GM19324 (cell line): ENCODE measurements at regions not wholly inside any gene's neighbourhood (a gene's known extent, or its start where the extent isn't known, plus 50 kb on each side); places are given as distances from the start of the nearest gene placed in this dataset.

Experiments used
- ATAC-seq: cut with Tn5 transposase; IDR thresholded peaks from one replicate; pipeline ENCODE4 v1.9.1; 2021; ENCODE audit warnings: mild to moderate bottlenecking, moderate library complexity; ENCODE audit not compliant: unreplicated experiment, low FRiP score

DNA sequence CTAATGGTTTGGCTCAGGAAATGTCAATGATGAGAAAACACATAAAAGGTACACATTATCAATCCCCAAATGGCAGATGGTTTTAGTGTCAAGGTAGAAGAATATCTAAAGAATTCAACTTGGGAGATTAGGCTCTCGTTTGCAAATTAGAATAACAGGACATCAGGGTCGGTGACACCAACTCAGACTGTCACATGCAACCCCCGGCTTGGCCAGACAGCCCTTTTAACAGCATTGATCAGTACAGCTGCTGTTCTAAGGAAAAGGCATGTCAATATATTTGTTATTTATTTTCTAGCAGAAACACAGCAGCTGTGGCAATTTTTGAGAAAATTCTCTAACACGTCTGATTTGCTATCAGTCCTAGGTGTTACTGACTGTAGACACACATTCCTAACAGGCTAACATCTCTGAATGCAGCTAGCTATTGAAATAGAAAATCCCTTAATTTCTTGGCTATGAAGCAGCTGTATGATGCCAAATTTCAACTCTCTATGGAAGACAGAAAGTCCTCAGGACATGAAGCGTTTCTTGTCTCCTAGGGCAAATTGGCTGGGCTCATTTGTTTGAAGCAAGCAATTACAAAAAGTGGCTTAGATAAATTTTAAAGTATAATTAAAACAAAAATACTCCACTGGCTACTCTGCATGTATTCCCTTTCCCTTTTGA, 269.0 kb upstream of the CXXC4 start:
- ATAC-seq: no peak

DNA sequence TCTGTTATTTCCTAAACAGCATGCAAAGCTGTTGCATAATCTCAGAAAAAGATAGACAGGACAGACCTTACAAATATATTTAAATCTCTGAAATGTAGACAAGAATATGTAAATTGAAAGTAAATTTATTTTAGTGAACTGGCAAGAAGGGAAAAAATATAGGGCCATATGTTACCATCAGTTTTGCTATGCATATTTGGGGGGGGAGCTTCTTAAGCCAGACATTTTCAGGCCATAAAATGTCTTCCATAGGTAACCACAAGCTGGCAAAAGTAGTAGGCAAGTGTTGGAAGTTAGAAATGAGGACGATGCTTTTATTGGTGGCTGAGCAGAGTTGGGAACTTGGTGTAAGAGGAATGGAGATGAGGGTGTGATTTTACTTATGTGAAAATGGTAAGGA, 272.0 kb upstream of the CXXC4 start:
- no peak for ATAC-seq

GRCh38 chr4:104772849-104773248, 278.2 kb upstream of the CXXC4 start:
- ATAC-seq: no peak

DNA sequence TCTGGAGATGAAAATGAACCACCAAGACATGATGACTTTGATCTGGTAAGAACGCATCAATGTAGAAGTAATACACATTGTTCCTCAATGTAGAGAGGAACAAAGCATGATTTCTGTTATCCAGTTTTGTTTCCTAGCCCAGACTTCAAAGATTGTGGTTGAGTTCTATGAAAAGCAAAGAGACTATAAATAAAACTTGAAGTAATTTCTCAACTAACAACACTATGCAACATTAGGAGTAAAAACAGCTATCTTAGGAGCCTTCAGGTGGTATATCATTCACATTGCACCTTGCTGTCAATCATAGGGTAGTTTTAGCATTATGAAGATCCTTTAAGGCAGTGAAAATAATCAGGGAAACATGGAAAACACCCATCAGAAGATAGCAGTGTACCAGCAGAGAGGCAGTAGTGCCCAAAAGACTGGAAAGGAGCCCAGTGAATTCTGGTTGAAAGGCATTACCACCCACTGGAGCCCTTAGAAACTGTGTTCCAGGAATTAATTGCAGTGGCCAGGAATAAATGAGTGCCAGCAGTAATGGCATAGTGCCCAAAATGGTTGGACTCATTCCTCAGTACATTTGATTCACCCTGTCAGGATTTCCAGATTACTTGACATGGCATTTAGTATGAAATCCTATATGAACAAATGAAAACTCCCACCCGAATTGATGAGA, 300.7 kb upstream of the CXXC4 start:
- ATAC-seq: no peak

GRCh38 chr4:104811727-104812126, 317.0 kb upstream of the CXXC4 start:
- ATAC-seq: no peak

DNA sequence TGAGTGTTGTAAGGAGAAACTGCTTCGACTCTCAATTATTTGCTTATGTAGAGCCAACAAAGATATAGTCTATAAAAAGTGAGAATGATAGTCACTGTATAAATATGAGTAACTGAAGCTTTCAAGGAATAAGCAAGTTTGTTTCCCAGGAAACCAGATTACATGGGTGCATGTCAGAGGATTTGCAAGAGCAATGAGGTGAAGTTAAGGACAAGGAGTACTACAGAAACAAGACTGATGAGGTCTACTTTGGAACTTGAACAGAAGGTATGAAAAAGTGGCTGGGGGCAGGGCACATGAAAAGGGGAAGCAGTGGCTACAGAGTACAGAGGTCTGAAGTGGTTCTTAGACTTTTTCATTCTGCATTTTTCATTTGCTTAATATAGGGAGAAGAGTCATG, 321.0 kb upstream of the CXXC4 start:
- ATAC-seq: peak; percentile 84

DNA sequence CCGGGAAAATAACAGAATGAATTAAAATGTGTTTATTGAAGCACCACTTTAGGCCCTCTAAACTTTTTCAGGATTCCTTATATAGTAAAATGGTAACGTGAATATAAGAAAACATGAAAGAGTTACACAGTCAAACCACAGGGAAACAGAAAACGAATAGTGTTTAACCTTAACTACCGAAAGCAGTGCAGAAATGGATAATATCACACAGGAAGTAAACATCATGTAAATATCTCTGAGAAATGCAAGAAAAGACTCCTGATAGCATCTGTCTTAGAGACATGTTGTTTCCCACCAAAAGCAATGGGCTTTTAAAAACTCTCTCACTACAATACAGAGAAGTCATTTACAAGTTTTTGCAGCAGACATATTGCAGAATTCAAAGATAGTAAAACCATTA, 323.9 kb upstream of the CXXC4 start:
- peak; percentile 74 for ATAC-seq

GRCh38 chr4:104826171-104826570, 320.5 kb upstream of the TET2 start:
- no peak for ATAC-seq

DNA sequence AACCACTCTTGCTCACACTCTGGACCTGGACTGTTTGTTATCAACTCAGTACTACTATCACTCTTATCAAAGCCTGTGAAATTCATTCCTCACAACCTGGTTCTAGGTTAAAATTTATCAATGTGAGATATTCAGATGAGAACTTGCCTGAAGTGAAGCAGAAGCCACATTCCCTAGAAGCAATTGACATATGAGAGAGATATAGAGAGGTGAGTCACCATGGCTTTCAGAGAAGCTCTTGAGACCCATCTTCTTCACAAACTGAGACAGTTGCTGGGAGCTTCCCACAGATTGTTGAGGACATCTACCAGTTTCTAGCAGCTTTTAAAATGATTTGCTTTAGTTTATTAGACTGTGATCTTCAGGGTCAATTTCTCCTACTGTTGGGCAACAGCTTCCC, 316.9 kb upstream of the TET2 start:
- ATAC-seq: no peak

DNA sequence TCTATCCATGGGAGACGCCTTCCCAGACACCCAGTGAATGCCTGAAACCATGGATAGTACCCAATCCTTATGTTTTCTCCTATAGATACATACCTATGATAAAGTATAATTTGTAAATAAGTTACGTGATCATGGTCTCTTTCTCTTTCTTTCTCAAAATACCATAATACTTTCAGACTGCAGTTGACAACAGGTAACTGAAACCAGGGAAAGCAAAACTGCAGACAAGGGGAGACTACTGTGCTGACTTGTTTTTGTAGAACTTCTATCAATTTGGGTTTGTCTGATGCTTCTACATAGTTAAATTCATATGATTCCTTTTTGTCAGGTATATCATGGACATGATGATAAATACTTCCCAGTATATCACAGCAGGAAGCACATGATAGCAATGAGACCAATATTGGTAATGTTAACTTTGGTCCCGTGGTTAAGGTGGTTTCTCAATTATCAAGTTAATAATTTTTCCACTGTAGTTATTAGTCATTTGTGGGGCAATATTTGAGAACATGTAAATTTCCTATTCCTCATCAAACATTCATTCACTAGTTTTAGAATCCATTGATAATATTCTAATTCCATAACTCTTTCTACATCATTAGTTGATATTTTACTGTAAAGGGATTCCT, 298.0 kb upstream of the TET2 start:
- peak; percentile 56 for ATAC-seq

DNA sequence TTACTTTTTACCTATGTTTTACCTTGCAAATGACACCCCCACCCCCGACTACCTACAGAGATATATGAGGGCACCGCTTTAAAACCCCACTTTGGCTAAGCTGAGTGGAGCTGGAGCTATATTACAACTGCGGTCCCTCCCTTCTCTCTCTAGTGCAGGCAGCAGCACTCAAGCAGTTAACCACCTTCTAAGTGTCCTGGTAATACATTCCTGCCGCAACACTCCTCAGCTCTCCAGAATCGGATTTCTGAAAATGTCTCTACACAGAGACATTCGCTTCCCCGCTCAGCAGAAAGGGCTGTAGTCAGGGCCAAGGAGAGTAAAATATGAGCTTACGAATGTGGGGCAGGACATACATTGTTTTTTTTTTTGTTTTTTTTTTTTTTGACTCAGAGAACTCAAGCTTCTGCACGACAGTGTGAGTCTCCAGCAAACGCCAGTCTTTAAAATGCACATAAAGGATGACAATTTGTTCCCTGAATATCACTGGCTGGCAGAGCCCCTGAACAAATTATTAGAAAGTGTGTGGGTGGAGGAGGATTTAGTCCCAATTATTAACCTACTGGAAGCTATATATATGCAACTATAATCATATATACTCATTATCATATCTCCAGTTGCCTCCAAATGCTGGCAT, 287.0 kb upstream of the TET2 start:
- no peak for ATAC-seq

DNA sequence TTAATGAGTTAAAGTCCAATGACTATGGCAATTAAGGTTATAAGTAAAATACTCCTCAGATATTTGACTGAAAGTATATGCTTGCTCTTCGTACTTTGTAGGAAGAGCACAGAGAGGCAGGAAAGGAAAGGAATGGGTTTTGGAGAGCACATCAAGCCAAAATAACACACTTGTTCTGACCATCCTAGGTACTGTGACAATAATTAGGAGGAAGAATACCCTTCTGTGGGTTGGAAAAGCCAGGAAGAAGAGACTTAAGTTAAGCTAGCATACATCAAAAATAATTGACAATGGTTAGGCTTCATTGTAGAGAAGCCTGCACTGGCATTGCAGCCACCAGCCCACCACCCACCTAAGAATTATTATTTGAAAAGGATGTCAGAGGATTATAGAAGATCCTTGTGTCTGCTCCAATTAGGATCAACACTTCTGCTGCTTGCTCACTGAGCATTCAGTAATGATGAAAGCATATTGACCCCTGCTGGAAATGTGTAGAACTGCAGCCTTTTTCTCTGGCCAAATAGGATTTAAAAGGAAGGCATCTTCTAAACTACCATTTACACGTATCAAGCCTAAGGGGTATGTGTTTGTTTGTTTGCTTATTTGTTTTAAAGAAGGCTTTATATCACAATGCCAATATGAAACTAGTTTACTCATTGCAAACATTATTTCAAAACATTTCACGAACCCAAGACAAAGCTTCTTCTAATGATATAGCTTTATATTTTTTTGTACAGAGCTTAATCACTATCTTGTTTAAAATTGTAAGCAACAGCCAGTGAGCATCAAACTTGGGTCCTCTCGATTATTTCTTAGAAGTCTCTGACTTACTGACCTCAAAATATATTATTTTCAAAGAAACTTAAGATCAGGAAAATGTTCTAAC, 286.2 kb upstream of the TET2 start:
- peak; percentile 64 for ATAC-seq

DNA sequence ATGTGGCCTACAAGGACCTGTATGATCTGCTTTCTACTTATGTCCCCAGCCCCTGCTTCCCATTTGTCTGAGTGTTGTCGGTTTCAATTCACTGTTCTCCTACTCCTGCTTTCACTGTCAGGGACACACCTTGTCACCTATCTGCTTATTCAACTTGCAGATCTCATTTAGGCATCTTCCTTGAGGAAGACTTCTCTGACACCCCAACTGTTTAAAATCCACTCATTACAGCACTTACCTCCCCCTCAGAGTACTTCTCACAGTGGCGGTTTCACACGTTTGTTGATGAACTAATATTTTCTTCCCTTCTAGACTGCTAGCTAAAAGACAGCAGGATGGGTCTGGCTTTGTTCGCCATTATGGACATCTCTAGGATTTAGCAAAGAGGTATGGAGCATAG, 279.9 kb upstream of the TET2 start:
- ATAC-seq: no peak

GRCh38 chr4:104868533-104868932, 278.1 kb upstream of the TET2 start:
- ATAC-seq: peak; percentile 8

DNA sequence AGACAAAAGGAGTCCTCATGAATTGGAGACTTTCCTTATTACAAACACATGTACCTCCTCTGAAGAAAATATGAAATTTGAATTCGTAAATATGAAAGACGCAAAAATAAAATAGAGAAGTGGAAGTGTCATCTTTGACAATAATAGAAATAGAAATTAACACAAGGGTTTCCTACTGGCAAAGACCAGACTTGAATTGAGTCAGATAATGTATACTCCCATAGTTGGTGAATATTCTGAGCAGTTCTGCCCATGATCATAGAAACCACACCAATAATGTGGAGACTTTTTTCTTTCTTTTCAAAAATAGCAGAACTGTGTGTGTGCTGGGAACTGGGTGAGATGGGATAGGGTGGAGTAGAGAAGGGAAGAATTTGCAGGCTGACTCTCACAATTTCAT, 277.7 kb upstream of the TET2 start:
- ATAC-seq: peak; percentile 90

DNA sequence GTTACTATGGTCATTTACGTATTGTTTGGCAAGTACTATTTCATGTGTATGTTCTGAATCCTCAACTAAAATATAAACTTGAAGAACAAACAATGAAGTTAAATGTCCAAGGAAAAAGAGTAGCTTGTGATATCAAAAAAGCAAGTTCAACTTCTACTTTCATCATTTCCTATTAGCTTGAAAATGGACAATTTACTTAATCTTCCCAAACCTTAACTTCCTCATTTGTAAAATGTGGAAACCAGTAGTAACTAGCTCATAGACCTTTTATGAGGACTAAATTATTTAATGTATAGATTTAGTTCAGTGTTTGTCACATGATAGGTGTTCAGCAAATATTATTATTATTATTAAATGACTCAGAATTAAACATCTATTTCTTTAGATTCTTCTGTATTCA, 276.8 kb upstream of the TET2 start:
- ATAC-seq: no peak

DNA sequence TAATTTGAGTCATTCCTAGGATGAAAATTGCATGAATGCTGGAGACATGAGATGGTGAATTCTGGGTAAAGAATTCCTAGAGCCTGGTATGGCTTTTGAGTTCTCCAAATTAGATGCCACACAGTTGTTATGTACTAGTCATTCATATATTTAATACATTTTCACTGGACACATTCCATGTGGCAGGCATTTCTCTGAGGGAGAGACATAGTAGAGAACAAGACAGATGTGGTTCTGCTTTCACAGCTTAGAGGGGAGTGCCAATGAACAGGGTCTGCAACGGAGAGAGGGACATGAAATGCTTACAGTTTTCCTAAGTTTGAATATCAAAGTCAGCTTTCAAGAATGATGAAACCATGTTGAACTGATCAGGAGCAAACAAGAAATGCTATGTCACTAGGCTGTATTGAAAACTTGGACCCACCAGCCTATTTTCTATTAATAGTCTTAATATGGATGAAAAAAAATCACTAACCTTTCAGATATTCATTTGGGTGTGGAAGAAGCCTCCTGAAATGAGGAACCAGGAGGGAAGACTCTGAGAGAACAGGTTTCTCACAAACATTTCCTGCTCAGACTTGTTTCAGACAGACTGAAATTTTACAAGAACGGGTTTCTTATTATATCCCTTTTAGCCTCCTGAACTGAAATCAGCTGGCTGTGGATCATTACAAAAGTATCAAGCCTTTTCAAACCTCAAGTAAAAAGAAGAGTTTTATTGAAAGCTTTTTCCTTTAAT, 276.0 kb upstream of the TET2 start:
- ATAC-seq: peak; percentile 33

GRCh38 chr4:104878936-104879335, 267.7 kb upstream of the TET2 start:
- no peak for ATAC-seq

DNA sequence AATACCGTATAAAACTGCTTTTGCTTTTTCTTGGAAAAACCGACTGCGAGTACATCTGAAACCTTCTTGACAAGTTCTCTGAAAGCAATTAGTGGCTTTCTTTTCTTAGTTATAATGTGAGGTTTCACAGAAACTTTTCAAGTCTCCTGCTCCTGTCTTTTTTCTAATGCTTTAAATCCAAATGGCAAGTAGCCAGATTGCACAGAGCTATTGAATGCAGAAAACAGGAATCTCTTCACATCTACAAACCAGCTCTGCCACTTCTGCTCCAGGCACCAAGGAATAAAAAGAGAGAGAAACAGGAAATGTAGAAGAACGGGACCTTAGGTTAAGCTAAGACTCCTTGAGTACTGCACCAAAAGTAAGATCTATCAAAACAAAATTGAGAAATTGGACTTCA, 267.3 kb upstream of the TET2 start:
- ATAC-seq: no peak

DNA sequence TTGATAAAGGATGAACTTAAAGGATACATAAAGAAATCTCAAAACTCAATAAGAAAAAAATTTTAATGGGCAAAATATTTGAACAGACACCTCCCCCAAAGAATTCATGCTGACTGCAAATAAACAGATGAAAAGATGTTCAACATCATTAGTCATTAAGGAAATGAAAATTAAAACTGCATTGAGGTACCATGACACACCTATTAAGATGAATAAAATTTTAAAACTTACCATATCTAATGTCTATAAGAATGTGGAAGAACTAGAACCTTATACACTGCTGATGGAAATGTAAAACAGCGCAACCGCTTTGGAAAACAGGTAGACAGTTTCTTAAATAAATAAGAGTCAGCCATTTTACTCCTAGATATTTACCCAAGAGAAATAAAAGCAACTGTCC, 266.8 kb upstream of the TET2 start:
- no peak for ATAC-seq
